K562 (cell line): ENCODE measurements at regions not wholly inside any gene's neighbourhood (a gene's known extent, or its start where the extent isn't known, plus 50 kb on each side); places are given as distances from the start of the nearest gene placed in this dataset.

Source experiments
- ATAC-seq: fragments of 200-7000 bp; cut with Tn5 transposase; 3 replicates; pipeline ENCODE4 v1.9.1; 2020; ENCODE audit warnings: moderate library complexity
- BruUV-seq: library from RNA; stranded (reverse); fragments of 400-500 nt; replicated peaks from 2 replicates; lab custom pipeline; 2021; lab: Mats Ljungman, UMichigan
- CTCF ChIA-PET: fragments of 300-600 bp; formaldehyde crosslinking; extraction: SDS; loops from one replicate; lab custom pipeline; 2021; ENCODE audit warnings: low intra/inter-chr PET ratio; lab: Yijun Ruan, JAX
- POLR2A ChIA-PET: fragments of 300-600, 350-650 bp; sonication (Branson Sonifier 250); formaldehyde crosslinking; extraction: SDS; loops from one replicate; lab custom pipeline; 2021; ENCODE audit warnings: antibody characterized with exemption, inconsistent platforms; lab: Yijun Ruan, JAX
- DNase-seq, 4 experiments: peaks; one replicate each; pipeline versions ENCODE4 v3.0.0 to v3.0.0-alpha.2; 2011 to 2018; ENCODE audit warnings: low spot score in 3 of 4, mixed read lengths in 3 of 4; ENCODE audit errors: extremely low read depth in 1 of 4
- FAIRE-seq: peaks from 2 replicates; lab custom pipeline; 2011; peaks lifted over from hg19 to GRCh38; lab: Jason Lieb, UNC
- H2AFZ ChIP-seq: 2 replicates; pipeline ENCODE4 v1.6.0; 2011; ENCODE audit warnings: low read depth, low read length, control low read depth, inconsistent platforms
- H3K27ac ChIP-seq: fragments of 200-600 bp; 3 replicates; pipeline ENCODE4 v1.8.0; 2011; ENCODE audit warnings: low read depth, mild to moderate bottlenecking, control low read depth, inconsistent platforms, low read length, moderate library complexity, mixed read lengths; ENCODE audit errors: extremely low read depth
- H3K27me3 ChIP-seq, 2 experiments: fragments of 300-600 bp in 1 of 2; 2 replicates in 1 of 2; 3 replicates in 1 of 2; pipeline versions ENCODE4 v1.6.0 to v1.8.0; 2011; ENCODE audit warnings: inconsistent platforms in 2 of 2, low read length in 2 of 2, mild to moderate bottlenecking in 1 of 2, mixed read lengths in 1 of 2, moderate library complexity in 1 of 2; ENCODE audit not compliant: control insufficient read depth in 2 of 2, insufficient read depth in 2 of 2
- H3K36me3 ChIP-seq: fragments of 300-600 bp; 3 replicates; pipeline ENCODE4 v1.8.0; 2011; ENCODE audit warnings: mild to moderate bottlenecking, low read length, inconsistent platforms; ENCODE audit not compliant: control insufficient read depth, insufficient read depth
- H3K4me1 ChIP-seq, 2 experiments: fragments of 200-600 bp in 1 of 2; replicated peaks in 1 of 2; 2 replicates in 1 of 2; 3 replicates in 1 of 2; pipeline versions ENCODE4 v1.5.1 to v1.8.0; 2011; ENCODE audit warnings: inconsistent platforms in 2 of 2, low read length in 2 of 2, mild to moderate bottlenecking in 1 of 2, mixed read lengths in 1 of 2, moderate library complexity in 1 of 2; ENCODE audit not compliant: control insufficient read depth in 2 of 2, insufficient read depth in 2 of 2
- H3K4me2 ChIP-seq: 2 replicates; pipeline ENCODE4 v1.6.1; 2011; ENCODE audit warnings: low read length, control low read depth, inconsistent platforms, mixed read lengths; ENCODE audit not compliant: insufficient read depth
- H3K4me3 ChIP-seq: fragments of 200-600 bp; sonication (generic), shearing (Covaris generic); 2 replicates; pipeline ENCODE4 v1.5.1; 2016; ENCODE audit warnings: control low read depth, inconsistent platforms
- H3K79me2 ChIP-seq: fragments of 200-600 bp; 3 replicates; pipeline ENCODE4 v1.8.0; 2011; ENCODE audit warnings: low read length, inconsistent platforms; ENCODE audit not compliant: control insufficient read depth, insufficient read depth
- H3K9ac ChIP-seq, 2 experiments: 2 replicates each; pipeline versions ENCODE4 v1.6.0 to v1.6.1; 2011; ENCODE audit warnings: low read depth in 2 of 2, low read length in 2 of 2, control low read depth in 1 of 2, inconsistent platforms in 1 of 2, mild to moderate bottlenecking in 1 of 2, mixed read lengths in 1 of 2; ENCODE audit not compliant: insufficient read depth in 1 of 2
- H3K9me1 ChIP-seq: one replicate; pipeline ENCODE4 v1.6.0; 2011; ENCODE audit warnings: inconsistent platforms, mild to moderate bottlenecking, low read length, moderate library complexity; ENCODE audit not compliant: control insufficient read depth, insufficient read depth
- H3K9me3 ChIP-seq: replicated peaks from 2 replicates; pipeline ENCODE4 v1.5.1; 2011; ENCODE audit warnings: low read depth, low read length, inconsistent platforms; ENCODE audit not compliant: control insufficient read depth, insufficient read depth
- H4K20me1 ChIP-seq: replicated peaks from 2 replicates; pipeline ENCODE4 v1.6.1; 2011; ENCODE audit warnings: low read length, inconsistent platforms, mixed read lengths; ENCODE audit not compliant: control insufficient read depth, insufficient read depth
- EGR1 ChIP-seq: fragments of 450-650 bp; conservative IDR thresholded peaks from 2 replicates; pipeline ENCODE4 v1.6.1; 2017; ENCODE audit warnings: mild to moderate bottlenecking
- ZNF766 ChIP-seq: fragments of 200-800 bp; sonication (Bioruptor generic); conservative IDR thresholded peaks from 2 replicates; pipeline ENCODE4 v1.6.1; 2016; ENCODE audit warnings: missing genetic modification characterization, missing compliant biosample characterization
- in situ Hi-C: fragments of 300-500 bp; cut with MboI; formaldehyde crosslinking; loops from 4 replicates; pipeline ENCODE4 v1.15.0; 2018; ENCODE audit warnings: inconsistent platforms, mixed read lengths
- intact Hi-C: fragments of 100-400 bp; cut with micrococcal nuclease; formaldehyde crosslinking; loops from 2 replicates; pipeline ENCODE4 v1.14.2; 2022
- TF ChIP-seq, protein P1 (sequence below), 2 experiments: fragments of 150-350 bp in 1 of 2; IDR thresholded peaks; 2 replicates each; pipeline ENCODE4 v1.6.1; 2012 to 2016; ENCODE audit warnings: low read depth in 2 of 2, low read length in 2 of 2, mild to moderate bottlenecking in 1 of 2, moderate library complexity in 1 of 2

- peak; percentile 52 for TF ChIP-seq EGR1
- 0 out of 2 replicates have a peak, but pooled peaks have one; percentile 21 for TF ChIP-seq ZNF766 (CRISPR knock-in tag)
- TF ChIP-seq, protein P1, sequence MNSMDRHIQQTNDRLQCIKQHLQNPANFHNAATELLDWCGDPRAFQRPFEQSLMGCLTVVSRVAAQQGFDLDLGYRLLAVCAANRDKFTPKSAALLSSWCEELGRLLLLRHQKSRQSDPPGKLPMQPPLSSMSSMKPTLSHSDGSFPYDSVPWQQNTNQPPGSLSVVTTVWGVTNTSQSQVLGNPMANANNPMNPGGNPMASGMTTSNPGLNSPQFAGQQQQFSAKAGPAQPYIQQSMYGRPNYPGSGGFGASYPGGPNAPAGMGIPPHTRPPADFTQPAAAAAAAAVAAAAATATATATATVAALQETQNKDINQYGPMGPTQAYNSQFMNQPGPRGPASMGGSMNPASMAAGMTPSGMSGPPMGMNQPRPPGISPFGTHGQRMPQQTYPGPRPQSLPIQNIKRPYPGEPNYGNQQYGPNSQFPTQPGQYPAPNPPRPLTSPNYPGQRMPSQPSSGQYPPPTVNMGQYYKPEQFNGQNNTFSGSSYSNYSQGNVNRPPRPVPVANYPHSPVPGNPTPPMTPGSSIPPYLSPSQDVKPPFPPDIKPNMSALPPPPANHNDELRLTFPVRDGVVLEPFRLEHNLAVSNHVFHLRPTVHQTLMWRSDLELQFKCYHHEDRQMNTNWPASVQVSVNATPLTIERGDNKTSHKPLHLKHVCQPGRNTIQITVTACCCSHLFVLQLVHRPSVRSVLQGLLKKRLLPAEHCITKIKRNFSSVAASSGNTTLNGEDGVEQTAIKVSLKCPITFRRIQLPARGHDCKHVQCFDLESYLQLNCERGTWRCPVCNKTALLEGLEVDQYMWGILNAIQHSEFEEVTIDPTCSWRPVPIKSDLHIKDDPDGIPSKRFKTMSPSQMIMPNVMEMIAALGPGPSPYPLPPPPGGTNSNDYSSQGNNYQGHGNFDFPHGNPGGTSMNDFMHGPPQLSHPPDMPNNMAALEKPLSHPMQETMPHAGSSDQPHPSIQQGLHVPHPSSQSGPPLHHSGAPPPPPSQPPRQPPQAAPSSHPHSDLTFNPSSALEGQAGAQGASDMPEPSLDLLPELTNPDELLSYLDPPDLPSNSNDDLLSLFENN (IDR thresholded peaks at IDR 0.05; ENCODE audit: low read depth in 2 of 2, low read length in 2 of 2), result no peak
- TF ChIP-seq, all 486 proteins: peak for 2
- in situ Hi-C loops (no loop called here), intact Hi-C loops (loop anchor here (2.0 kb wide), 1 partner anchor 129 kb away; no protein-coding TSS in a partner anchor)
- peaks cover 26 to 54% of the 10 kb centered on the region in 2 experiments for H3K4me1 ChIP-seq
- ATAC-seq, result no peak
- no peak overlapping the region for H3K4me2 ChIP-seq
- H3K27me3 ChIP-seq, result no peaks in the 10 kb centered on the region
- no peaks in the 10 kb centered on the region for H4K20me1 ChIP-seq
- H3K9me3 ChIP-seq, result no peaks in the 10 kb centered on the region
- no peaks in the 10 kb centered on the region for H3K79me2 ChIP-seq
- ChIA-PET POLR2A (interaction anchor here (0.6 to 1.7 kb wide), 2 partner anchors 10 to 79 kb away, joined by 5 to 8 read pairs; no protein-coding TSS in a partner anchor), CTCF (no interaction called here)
- peak overlapping the region; percentile 17; the same call in 1 of the 3 replicates for H3K27ac ChIP-seq
- H3K9ac ChIP-seq, result peak overlapping the region in 1 of 2 experiments; percentile 39; a peak in 1 of 4 replicates
- H3K36me3 ChIP-seq, result no peaks in the 10 kb centered on the region
- peak overlapping the region; percentile 35; the same call in 1 of the 2 replicates for H2AFZ ChIP-seq
- BruUV-seq, result no TSS peak
- H3K4me3 ChIP-seq, result no peak overlapping the region
- DNase-seq, result no peak
- no peak for FAIRE-seq
- H3K9me1 ChIP-seq, result no peaks in the 10 kb centered on the region
Observed at GRCh38 chr4:159045321-159045720, 57.6 kb upstream of the RAPGEF2 start.
